ENCODE measurements at regions not wholly inside any gene's neighbourhood (a gene's known extent, or its start where the extent isn't known, plus 50 kb on each side); places are given as distances from the start of the nearest gene placed in this dataset.
"Not testable (repeated sequence)": the region's sequence is repeated elsewhere in the genome, so short reads cannot be mapped to it uniquely, and the experiment has no call there.

DNA sequence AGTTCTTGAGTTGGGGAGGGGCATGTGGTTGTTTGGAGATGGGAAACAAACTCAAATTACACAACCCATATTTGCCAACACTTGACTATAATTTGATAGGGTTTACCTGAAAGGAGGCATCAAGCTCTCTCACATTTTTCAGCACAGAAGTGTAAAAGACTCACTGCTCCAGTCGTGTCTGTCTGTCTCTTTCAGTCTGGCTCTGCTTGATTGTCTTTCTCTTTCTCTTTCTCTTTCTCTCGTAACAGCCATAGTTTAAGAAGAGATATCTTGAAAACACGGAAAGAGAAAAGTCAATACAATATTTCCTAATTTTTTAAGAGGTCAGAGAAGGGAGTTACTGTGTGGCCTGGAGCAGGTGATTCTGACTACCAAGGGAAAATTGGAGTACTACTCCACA is 413.6 kb upstream of the CXorf51A start:
- DNase-seq (ENCODE audit: low read depth, low spot score): no peak

DNA sequence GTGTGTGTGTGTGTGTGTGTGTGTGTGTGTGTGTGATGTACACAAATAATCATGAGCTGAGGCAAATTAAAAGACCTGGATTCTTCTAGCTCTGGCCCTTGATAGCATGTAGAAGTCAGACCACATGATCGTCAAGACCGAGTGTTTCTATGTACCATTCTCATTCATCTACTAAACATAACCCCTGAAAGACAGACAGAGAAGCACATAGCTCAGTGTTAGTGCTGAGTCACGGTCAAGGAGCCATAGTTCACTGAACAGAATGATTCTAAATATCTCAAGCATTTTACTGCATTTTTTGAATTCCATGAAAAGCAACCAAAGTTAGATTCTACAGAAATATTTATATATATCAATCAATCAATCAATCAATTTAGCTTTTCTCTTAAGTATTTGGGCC is 412.3 kb upstream of the CXorf51A start:
- no peak for DNase-seq (ENCODE audit: low read depth, low spot score)

DNA sequence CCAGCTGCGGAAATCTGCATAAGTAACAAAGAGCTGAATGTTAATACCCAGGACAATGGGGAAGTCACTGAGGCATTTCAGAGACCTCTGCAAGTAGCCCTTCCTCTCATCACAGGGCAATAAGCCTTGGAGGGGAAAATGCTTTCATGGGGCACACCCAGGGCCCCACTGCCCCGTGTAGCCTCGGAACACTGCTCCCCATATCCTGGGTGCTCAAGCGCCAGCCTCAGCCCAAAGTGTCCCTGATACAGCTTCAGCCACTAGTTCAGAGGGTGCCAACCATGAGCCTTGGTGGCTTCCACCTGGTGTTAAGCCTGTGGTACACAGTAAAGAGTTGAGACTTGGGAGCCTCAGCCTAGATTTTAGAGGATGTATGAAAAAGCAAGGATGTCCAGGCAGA is 402.8 kb upstream of the CXorf51A start:
- no peak for DNase-seq (ENCODE audit: low read depth, low spot score)

DNA sequence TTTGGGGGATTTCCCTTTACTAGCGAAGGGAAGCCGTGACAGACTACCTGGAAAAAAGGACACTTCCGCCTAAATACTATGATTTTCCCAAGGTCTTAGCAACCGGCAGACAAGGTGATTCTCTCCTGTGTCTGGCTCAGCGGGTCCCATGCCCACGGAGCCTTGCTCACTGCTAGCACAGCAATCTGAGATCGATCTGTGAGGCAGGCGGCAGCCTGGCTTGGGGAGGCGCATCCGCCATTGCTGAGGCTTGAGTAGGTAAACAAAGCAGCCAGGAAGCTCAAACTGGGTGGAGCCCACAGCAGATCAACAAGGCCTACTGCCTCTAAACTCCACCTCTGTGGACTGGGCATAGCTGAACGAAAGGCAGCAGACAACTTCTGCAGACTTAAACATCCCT is 385.9 kb upstream of the CXorf51A start:
- not testable (repeated sequence) for DNase-seq (ENCODE audit: low read depth, low spot score)

- DNase-seq (ENCODE audit: low read depth, low spot score): no peak
Observed at GRCh38 chrX:147191361-147191760, 376.8 kb upstream of the CXorf51A start.

DNA sequence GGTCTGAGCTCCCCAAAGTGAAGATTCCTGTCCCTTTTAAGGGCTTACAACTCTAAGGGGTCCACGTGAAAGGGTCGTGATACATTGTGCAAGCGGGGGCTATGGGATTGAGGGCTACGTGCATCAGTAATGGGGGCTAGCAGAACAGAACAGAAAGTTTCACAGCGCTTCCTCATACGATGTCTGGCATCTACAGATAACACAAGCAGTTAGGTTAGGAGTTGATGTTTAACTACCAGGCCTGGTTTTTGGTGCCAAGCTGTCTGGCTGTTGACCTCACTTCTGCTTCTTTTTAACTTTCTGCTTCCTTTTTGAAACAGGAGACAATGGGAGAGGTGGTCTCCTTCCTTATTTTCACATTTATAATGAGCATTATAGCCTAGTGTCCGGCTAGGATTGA is 368.6 kb upstream of the CXorf51A start:
- no peak for DNase-seq (ENCODE audit: low read depth, low spot score)

GRCh38 chrX:147180886-147181285 is 366.3 kb upstream of the CXorf51A start:
- DNase-seq (ENCODE audit: low read depth, low spot score): no peak

- peak; percentile 27 for DNase-seq (ENCODE audit: low read depth, low spot score)
Observed at GRCh38 chrX:147179625-147180024, 365.1 kb upstream of the CXorf51A start.

DNA sequence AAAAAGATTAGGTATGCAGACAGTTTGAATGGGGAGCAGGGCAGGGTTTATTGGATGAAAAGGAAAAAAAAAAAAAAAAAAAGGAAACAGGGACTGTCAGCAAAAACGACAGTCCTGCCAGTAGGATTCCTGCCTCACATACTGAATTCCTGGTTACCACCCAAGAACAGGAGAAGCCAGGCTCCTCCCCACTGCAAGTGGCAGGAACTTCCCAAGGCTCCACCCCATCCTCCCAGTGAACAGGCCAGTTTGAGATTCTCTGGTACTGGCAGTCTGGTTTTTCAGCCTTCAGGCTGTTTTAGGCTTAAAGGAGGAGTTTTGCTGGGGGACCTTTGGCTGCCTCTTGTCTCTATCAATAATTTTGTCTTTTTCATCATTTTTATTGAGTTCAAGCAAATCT is 360.0 kb upstream of the CXorf51A start:
- peak; percentile 87 for DNase-seq (ENCODE audit: low read depth, low spot score)

DNA sequence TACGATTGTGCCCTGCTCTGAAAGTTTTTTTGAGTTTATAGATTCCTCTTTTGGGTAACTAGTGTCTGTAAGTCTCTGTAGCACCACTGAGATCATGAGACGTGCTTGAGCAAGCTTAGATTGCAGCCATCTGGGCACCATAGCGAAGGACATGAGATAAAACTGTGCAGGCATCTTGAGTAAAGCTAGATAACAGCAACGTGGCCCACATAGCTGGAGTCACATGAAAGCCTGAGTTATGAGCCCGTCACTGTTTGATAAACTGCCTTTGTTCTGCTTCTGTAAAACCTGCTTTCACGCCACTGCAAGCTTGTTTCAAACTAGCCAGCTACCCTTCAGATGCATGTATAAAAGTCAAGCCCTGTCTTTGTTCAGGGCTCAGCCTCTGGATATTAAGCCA is 359.1 kb upstream of the CXorf51A start:
- DNase-seq (ENCODE audit: low read depth, low spot score): no peak

- DNase-seq (ENCODE audit: low read depth, low spot score): no peak
Observed at GRCh38 chrX:147170993-147171392, 356.4 kb upstream of the CXorf51A start.
